ENCODE measurements at regions not wholly inside any gene's neighbourhood (a gene's known extent, or its start where the extent isn't known, plus 50 kb on each side); places are given as distances from the start of the nearest gene placed in this dataset.
"Not testable (repeated sequence)": the region's sequence is repeated elsewhere in the genome, so short reads cannot be mapped to it uniquely, and the experiment has no call there.

GRCh38 chr12:93080994-93081809 lies 152.1 kb upstream of the EEA1 start:
- DNase-seq = no peak

GRCh38 chr12:93081810-93082165 lies 152.7 kb upstream of the EEA1 start:
- no peak for DNase-seq

- DNase-seq = no peak
These were observed 156.5 kb upstream of the EEA1 start for GRCh38 chr12:93085383-93086287.

GRCh38 chr12:93086288-93086727 lies 157.2 kb upstream of the EEA1 start:
- no peak for DNase-seq

- no peak for DNase-seq
These were observed 158.9 kb upstream of the EEA1 start for GRCh38 chr12:93087840-93088610.

GRCh38 chr12:93089805-93090569 lies 160.9 kb upstream of the EEA1 start:
- no peak for DNase-seq

GRCh38 chr12:93090731-93091172 lies 161.7 kb upstream of the EEA1 start:
- DNase-seq = no peak

- no peak for DNase-seq
These were observed 163.0 kb upstream of the EEA1 start for GRCh38 chr12:93091886-93092648.

GRCh38 chr12:93092649-93092945 lies 163.5 kb upstream of the EEA1 start:
- no peak for DNase-seq

GRCh38 chr12:93093243-93093642 lies 164.1 kb upstream of the EEA1 start:
- DNase-seq = no peak

GRCh38 chr12:93094222-93094621 lies 165.1 kb upstream of the EEA1 start:
- not testable (repeated sequence) for DNase-seq

- no peak for DNase-seq
These were observed 166.1 kb upstream of the EEA1 start for GRCh38 chr12:93094988-93095737.

- no peak for DNase-seq
These were observed 168.3 kb upstream of the EEA1 start for GRCh38 chr12:93097417-93097816.

- no peak for DNase-seq
These were observed 169.0 kb upstream of the EEA1 start for GRCh38 chr12:93098077-93098476.

GRCh38 chr12:93099792-93100191 lies 170.7 kb upstream of the EEA1 start:
- no peak for DNase-seq

GRCh38 chr12:93100610-93101009 lies 171.5 kb upstream of the EEA1 start:
- DNase-seq = no peak

GRCh38 chr12:93101367-93101766 lies 172.3 kb upstream of the EEA1 start:
- no peak for DNase-seq

- no peak for DNase-seq
These were observed 173.2 kb upstream of the EEA1 start for GRCh38 chr12:93102312-93102711.

GRCh38 chr12:93102744-93103143 lies 173.6 kb upstream of the EEA1 start:
- no peak for DNase-seq

- no peak for DNase-seq
These were observed 174.1 kb upstream of the EEA1 start for GRCh38 chr12:93103154-93103553.

Measured in occipital lobe (tissue), 1 donor.